ENCODE measurements at regions not wholly inside any gene's neighbourhood (a gene's known extent, or its start where the extent isn't known, plus 50 kb on each side); places are given as distances from the start of the nearest gene placed in this dataset.
"Not testable (repeated sequence)": the region's sequence is repeated elsewhere in the genome, so short reads cannot be mapped to it uniquely, and the experiment has no call there.

GRCh38 chr2:88920399-88920798 lies 228.9 kb downstream of the RPIA start:
- TF ChIP-seq CTCF, POLR2A (IDR thresholded peaks at IDR 0.05): not testable (repeated sequence)
